ENCODE measurements at regions not wholly inside any gene's neighbourhood (a gene's known extent, or its start where the extent isn't known, plus 50 kb on each side); places are given as distances from the start of the nearest gene placed in this dataset.

DNA sequence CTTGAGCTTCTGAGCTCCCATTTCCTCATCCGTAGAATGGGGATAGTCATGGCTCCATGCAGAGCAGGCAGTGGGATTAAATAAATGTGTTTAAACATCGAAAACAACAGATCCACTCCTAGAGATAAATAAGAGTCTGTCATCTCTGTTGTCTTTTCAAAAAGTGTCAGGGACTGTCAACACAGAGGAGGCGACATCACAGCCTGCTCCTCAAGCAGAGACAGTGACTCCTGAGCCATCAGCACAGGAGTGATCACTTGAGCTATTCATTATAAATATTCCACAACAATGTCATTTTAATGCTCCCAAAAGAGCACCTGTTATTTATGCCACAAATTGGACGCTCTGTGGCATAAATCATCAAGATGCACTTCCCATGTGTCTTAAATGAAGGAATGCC, 605.6 kb upstream of the CDH5 start:
- in situ Hi-C loops (cut with HindIII; ENCODE audit: low sequenced_read_pairs) = no loop called here
- no peak overlapping the region for H3K4me3 ChIP-seq (ENCODE audit: low read depth, low read length)
- TF ChIP-seq, protein P1, sequence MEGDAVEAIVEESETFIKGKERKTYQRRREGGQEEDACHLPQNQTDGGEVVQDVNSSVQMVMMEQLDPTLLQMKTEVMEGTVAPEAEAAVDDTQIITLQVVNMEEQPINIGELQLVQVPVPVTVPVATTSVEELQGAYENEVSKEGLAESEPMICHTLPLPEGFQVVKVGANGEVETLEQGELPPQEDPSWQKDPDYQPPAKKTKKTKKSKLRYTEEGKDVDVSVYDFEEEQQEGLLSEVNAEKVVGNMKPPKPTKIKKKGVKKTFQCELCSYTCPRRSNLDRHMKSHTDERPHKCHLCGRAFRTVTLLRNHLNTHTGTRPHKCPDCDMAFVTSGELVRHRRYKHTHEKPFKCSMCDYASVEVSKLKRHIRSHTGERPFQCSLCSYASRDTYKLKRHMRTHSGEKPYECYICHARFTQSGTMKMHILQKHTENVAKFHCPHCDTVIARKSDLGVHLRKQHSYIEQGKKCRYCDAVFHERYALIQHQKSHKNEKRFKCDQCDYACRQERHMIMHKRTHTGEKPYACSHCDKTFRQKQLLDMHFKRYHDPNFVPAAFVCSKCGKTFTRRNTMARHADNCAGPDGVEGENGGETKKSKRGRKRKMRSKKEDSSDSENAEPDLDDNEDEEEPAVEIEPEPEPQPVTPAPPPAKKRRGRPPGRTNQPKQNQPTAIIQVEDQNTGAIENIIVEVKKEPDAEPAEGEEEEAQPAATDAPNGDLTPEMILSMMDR (IDR thresholded peaks at IDR 0.05; ENCODE audit: low read depth, low read length) = no peak
- no peak for DNase-seq (ENCODE audit: low read depth, low spot score)

DNA sequence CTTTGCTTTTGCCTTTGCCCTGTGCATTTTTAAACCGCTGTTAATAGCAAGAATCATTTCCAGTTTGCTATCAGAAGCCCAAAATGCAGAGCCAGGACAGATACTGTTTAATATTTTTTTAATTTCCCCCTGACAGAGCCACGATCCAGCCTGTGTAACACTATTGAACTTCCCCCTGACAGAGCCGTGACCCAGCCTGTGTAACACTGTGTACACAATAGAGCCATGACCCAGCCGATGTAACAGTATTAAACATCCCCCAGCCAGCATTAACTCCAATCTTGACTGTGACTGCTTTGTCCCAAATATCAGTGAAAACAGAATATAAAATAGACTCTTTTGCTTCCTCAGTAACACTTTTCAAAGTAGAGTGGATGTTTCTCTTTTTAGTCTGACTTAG, 607.9 kb upstream of the CDH5 start:
- in situ Hi-C loops (cut with HindIII; ENCODE audit: low sequenced_read_pairs) = no loop called here
- no peak overlapping the region for H3K4me3 ChIP-seq (ENCODE audit: low read depth, low read length)
- DNase-seq (ENCODE audit: low read depth, low spot score) = no peak
- TF ChIP-seq, protein P1 (IDR thresholded peaks at IDR 0.05; ENCODE audit: low read depth, low read length) = no peak

DNA sequence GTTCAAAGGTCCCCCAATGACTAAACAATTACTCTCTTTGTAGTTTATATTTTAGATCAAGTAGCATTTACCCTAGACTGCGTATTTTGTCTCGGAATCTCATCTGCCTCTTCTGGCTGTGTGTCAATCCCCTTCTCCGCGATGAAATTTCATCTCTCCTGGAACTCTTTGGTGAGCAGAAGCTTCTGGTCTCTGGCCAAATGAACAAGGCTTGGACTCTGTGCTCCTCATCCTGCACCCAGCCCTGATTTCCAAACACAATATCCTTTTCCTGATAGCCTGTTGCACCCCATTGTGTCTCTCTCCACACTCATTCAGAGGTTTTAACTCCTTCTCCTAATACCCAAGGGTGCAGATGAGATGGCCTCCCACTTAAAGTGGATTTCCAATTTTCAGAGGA, 609.4 kb upstream of the CDH5 start:
- in situ Hi-C loops (cut with HindIII; ENCODE audit: low sequenced_read_pairs) = no loop called here
- H3K4me3 ChIP-seq (ENCODE audit: low read depth, low read length) = no peak overlapping the region
- TF ChIP-seq, protein P1 (IDR thresholded peaks at IDR 0.05; ENCODE audit: low read depth, low read length) = no peak
- no peak for DNase-seq (ENCODE audit: low read depth, low spot score)

DNA sequence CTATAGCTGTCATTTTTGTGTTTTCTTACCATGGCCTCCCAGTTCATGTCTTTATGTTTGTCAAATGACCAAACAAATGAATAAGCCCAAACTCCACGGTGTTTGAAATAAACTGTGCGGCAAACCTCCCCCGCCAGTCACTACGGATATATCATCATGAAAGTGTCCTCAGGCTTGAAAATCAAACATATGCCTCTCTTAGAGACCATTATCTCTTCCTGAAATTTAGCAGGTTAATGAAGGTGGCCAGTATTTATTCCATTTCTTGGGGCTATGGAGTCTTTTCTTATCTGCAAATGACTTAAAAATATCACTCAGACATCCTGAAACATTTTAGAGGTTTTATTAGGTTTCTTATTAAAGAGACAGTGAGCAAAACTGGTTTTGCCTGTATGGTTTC, 610.3 kb upstream of the CDH5 start:
- no peak overlapping the region for H3K4me3 ChIP-seq (ENCODE audit: low read depth, low read length)
- TF ChIP-seq, protein P1 (IDR thresholded peaks at IDR 0.05; ENCODE audit: low read depth, low read length) = no peak
- in situ Hi-C loops (cut with HindIII; ENCODE audit: low sequenced_read_pairs) = no loop called here
- DNase-seq (ENCODE audit: low read depth, low spot score) = no peak

DNA sequence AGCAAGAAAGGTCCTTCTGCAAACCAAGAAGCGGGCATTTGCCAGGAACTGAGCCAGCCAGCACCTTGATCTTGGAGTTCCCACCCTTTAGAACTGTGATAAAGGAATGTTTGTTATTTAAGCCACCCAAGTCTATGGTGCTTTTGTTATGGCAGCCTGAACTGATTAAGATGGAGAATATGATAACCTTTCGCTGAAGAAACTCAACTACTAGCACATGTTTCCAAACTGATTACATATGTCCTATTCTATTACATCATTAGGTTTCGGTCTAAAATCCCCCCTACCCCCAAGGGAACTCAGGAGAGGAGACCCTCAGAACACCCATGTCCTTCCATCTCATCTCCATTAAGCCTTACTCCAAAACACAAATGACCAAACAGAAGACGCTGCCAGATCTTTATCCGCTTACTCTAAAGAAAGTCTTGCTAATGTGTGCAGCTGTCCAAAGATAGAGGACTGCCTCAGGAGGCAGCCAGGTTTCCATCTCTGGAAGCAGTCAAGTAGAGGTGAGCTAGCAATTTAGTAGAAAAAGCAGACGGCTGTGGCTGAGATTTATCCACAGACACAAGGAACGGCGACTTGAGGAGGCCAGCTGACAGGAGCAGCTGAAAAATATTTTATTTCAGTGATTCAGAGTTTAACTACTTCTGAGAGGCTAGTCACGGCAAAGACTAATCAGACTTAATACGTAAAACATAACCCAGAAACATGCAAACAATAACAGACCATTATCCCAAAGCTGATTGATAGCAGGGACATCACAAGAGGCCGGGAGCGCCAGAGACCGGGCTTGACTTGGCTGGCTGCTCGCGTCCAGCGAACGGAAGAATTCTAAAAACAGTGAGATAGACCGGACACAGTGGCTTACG, 611.4 kb upstream of the CDH5 start:
- H3K4me3 ChIP-seq (ENCODE audit: low read depth, low read length) = no peak overlapping the region
- TF ChIP-seq, protein P1 (IDR thresholded peaks at IDR 0.05; ENCODE audit: low read depth, low read length) = no peak
- no peak for DNase-seq (ENCODE audit: low read depth, low spot score)
- in situ Hi-C loops (cut with HindIII; ENCODE audit: low sequenced_read_pairs) = no loop called here

DNA sequence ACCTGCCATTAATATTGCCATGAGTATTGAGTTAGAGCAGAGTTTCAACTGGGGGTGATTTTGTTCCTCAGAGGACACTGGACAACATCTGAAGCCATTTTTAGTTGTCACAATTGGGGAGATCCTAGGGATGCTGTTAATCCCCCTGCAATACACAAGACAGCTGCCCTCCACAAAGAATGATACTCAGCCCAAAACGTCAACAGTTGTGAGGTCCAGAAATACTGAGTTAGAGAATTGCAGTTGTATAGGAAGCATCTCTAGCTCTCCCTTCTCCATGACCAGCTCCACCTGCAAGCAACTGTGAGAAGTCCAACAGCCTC, 614.0 kb upstream of the CDH5 start:
- no peak for DNase-seq (ENCODE audit: low read depth, low spot score)
- no peak overlapping the region for H3K4me3 ChIP-seq (ENCODE audit: low read depth, low read length)
- in situ Hi-C loops (cut with HindIII; ENCODE audit: low sequenced_read_pairs) = no loop called here
- TF ChIP-seq, protein P1 (IDR thresholded peaks at IDR 0.05; ENCODE audit: low read depth, low read length) = no peak
